DMS79 (cell line): ENCODE measurements at regions not wholly inside any gene's neighbourhood (a gene's known extent, or its start where the extent isn't known, plus 50 kb on each side); places are given as distances from the start of the nearest gene placed in this dataset.

Experiments
- DNase-seq: peaks from one replicate; lab custom pipeline; 2025; lab: John Stamatoyannopoulos, UW

- no peak for DNase-seq
Measured at GRCh38 chr1:58862728-58863385, 79.0 kb upstream of the JUN start.

- no peak for DNase-seq
Measured at GRCh38 chr1:58864654-58865053, 80.8 kb upstream of the JUN start.

DNA sequence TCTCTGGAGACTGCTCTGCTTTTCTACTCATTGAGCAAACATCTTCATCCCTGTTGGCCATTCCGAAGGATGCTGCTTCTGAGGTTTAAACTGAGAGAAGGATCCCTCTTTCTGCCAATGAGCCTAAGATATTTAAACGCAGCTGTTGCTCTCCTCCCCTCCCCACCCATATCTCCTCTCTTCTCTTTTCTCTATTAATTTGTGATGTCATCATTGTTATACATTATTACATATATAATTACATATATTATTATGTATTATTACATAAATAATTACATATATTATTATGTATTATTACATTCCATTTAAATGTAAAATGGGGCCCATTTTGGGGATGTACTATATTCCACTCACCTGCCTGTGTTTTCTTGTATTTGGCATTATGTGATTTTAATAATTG is 82.7 kb upstream of the JUN start:
- no peak for DNase-seq

- DNase-seq = no peak
Measured at GRCh38 chr1:58869638-58870297, 85.9 kb upstream of the JUN start.

DNA sequence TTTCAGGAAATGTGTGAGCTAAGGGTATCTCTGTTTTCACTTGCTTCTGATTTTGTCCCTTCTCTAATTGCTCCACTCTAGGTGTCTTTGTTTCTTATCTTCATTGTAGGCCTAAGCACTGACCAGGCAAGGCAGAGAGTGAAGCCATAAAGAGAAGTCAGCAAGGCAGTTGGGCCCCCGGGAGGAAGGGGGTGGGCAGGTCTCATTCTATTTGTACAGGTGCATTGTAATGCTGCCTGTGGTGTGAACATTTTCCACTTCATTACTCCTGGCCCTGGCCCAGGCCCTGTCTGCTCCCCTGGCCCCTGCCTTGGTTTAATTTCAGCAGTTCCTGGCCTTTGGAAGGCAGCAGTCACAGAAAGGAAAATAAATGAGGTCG is 86.4 kb upstream of the JUN start:
- DNase-seq = no peak

DNA sequence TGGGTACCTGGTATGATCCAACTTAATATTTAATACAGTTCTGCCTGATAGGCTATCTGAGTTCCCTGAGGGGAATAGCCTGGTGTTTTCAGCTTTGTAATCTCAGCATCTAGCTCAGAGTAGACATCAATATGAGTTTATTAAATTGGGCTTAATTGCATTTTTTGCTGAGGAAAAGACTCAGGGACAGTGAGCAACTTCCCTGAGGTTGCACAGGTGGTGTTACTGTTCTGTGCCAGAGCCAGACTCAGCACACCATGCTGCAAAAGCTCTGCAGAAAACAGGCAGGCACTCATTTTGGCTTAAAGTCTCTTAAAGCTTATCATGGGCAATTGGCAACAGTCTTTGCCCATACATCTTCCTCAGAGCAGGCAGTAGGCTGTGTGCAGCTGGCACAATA is 90.5 kb upstream of the JUN start:
- DNase-seq = peak; percentile 29

DNA sequence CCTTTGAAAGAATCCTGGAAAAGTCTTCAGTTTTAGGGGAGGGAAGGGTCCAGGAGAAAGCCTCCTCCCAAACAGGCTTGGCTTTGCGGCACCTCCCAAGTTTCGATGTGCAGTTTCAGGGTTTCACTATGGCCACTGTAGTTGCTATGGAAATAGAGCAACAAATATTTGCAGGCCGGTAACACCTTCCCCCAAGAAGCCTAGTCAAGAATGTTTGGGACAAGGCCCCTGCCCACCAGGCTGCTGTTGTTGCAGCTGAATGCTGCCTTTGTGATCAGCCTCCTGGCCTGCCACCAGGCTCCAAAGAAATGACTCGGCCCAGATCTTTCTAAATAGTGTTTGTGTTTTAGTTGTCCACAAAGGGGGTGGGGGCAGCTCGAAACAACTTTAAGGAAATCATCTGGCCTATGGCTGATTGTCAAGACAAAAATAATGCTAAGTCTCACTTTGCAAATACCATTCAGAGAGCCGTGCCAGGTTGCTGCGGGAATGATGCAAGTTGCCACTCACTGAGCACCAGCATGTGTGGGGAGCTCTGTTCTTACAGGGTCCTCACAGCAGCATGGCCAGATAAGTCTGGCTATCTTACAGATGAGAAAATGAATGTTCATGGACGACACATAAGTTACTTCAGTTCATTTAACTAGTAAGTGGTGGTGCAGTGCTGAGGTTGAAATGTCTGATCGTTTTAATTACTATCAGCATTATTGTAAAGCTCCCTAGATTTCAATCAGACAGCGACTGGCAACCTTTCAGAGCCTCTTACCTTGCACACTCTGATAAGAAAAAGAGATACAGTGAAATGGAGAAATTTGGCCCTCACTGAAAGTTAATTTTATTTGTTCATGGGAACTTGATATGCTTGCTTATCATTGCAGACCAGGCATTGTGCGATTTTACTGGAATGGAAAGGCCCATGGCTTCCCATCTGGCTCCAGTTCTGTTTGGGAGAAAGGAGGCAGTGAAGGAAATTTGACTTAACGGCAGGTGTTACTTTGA is 91.2 kb upstream of the JUN start:
- peak; percentile 34 for DNase-seq

DNA sequence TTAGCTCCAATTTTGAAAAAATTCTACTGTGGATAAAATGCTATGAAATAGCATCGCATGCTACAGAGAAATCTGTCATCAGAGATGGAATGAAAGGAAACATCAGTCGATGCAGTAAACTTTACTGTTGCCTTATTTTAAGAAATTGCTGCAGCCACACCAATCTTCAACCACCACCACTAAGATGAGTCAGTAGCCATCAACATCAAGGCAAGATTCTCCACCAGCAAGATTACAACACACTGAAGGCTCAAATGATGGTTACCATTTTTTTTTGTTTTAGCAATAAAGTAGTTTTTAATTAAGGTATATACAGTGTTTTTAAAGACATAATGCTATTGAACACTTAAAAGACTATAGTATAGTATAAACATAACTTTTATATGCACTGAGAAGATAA is 95.6 kb upstream of the JUN start:
- no peak for DNase-seq

- no peak for DNase-seq
Measured at GRCh38 chr1:58880592-58880991, 96.7 kb upstream of the JUN start.

DNA sequence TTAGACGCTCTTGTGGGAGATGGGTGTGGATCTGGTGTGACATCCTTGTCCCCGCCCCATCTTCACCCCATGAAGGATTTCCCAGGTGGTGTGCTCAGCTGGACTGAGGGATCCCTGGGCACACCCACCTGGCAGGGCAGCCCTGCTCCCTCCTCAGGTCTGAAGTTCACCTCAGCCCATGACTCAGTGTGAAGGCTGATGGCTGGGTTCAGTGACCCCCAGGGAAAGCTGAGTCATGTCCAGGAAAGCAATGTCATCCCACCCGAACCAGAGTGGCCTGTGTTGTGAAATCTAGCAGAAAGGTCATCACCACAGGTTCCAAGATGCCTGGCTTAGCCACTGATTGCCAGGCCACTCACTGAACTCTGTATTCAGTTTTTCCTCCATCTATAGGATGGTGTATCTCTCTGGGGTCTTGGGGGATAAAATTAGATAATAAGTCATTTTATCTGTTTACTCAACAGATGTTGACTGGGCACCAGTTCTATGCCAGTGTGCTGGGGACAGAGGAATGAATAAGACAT is 97.7 kb upstream of the JUN start:
- no peak for DNase-seq

DNA sequence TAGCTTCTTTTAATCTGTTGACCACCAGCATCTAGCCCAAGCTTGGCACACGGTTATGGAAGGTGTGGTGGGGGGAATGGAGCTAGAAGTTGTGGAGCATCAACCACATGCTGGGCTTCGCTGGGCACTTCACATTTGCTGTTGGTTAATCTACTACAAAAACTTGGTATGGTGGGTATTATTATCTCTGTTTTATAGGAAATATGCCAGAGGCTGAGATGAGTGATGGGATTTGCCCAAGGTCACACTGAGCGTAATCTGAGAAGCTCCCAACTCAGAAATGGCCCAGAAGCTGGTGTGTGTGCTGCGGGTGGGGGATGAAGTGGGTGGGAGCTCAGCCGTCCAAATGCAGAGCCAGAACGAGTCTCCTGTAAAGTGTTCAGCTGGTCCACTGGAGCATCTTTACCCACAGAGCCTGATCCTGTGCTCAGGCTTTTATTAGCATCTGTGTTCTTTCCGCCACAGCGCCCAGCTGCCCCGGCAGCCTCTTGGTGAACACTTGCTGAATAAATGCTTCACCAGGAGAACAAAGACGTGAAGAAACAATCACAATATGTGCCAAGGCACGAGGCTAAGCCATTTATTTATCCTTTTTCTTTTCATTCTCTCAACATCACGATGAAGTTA is 98.6 kb upstream of the JUN start:
- no peak for DNase-seq

DNA sequence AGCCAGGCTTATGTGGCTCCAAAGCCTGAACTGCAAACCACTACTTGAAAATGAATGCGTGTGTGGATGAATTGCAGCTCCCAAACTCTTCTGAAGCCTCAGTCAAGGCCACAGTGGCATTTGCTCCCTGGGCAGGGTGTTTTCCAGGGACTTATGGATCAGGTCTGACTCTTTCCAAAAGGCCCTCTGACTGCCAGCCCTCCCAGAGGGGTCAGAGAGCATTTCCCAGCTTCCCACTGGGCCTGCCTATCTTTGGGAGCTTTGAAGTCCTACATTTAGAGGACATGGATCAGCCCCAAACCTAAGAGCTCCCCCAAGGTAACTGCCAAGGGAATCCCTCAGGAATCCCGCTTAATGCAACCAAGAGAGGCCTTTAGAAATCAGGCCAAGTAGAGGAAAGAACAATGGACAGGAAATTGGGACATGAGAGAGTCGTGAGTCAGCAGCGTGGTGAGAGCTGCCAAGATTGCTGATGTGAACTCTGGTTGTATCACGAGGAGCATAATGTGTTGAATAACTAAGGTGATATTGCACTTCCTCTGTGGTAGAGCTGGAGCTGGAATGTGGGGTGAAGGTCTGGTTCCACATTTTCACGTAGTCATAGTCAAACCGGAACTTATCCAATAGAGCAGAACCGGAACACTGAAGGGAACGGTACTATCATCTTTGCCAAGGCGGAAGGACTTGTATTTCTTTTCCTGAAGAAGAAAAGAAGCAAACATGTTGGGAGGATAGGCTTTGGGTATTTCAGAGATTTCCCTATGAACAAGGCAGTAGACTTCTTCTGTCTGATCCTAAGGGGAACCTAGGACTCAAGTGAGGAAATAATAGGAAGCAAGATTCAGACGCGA is 99.4 kb upstream of the JUN start:
- no peak for DNase-seq

GRCh38 chr1:58883888-58884482 is 100.1 kb upstream of the JUN start:
- DNase-seq = no peak

- DNase-seq = peak; percentile 66
Measured at GRCh38 chr1:58884706-58885661, 101.1 kb upstream of the JUN start.

GRCh38 chr1:58885998-58886397 is 102.2 kb upstream of the JUN start:
- no peak for DNase-seq

GRCh38 chr1:58886611-58887010 is 102.8 kb upstream of the JUN start:
- no peak for DNase-seq

DNA sequence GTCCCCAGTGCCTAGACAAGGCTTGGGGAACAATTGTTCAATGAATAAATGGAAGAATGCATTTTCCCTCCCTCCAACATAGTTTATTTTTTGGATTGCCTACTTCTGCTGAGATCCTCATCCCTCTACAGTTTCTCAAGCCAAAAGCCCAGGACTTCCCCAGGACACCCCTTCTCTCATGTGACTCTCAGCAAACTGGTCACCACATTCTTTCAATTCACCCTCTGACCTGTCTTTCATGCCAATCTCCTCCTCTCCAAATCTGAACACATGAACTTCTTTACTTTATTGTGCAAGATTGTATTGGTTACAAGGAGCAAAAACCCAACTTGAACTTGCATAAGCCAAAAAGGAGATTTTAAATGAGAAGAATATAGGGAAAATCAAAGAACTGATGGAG is 103.2 kb upstream of the JUN start:
- DNase-seq = no peak

GRCh38 chr1:58888833-58889232 is 105.0 kb upstream of the JUN start:
- DNase-seq = no peak

- DNase-seq = no peak
Measured at GRCh38 chr1:58890113-58890512, 106.3 kb upstream of the JUN start.

DNA sequence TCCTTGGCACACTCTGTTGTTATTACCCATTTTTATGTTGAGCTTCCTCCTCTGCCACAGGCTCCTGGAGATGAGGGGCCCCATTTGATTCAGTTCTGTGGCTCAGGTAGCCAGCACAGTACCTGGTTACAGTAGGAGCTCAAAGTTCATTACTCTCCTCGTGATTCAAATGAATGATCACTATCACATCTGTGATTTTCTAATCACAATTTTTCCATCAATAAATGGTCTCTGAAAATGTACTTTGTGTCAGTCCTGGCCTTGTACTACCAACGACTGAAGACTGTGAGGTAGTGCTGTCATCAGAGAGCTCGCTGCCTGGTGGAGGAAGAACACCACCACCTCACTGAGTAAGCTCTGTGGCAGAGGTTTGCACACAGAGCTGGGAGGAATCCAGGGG is 106.8 kb upstream of the JUN start:
- no peak for DNase-seq
